Tibial nerve (tissue), 4 donors: ENCODE measurements at regions not wholly inside any gene's neighbourhood (a gene's known extent, or its start where the extent isn't known, plus 50 kb on each side); places are given as distances from the start of the nearest gene placed in this dataset.

ENCODE experiments used
- DNase-seq, 2 donors: peaks; one replicate each; pipeline ENCODE4 v3.0.0-alpha.2; 2019; ENCODE audit warnings: low spot score in 2 of 2
- H3K27ac ChIP-seq, 4 donors: fragments of 200-600 bp; sonication (generic) in 3 of 4; one replicate each; pipeline ENCODE4 v1.5.1; 2017 to 2019; ENCODE audit warnings: mild to moderate bottlenecking in 1 of 4
- H3K27me3 ChIP-seq, 2 donors: fragments of 200-600 bp; sonication (generic) in 1 of 2; one replicate each; pipeline versions ENCODE4 v1.5.1 to v1.6.0; 2017 to 2019
- H3K36me3 ChIP-seq, 3 donors: fragments of 200-600 bp; sonication (generic); one replicate each; pipeline ENCODE4 v1.5.1; 2018 to 2019
- H3K4me1 ChIP-seq, 4 donors: fragments of 200-600 bp; sonication (generic) in 3 of 4; one replicate each; pipeline ENCODE4 v1.5.1; 2017 to 2019
- H3K4me3 ChIP-seq, 4 donors: fragments of 200-600 bp; sonication (generic) in 3 of 4; one replicate each; pipeline ENCODE4 v1.5.1; 2017 to 2019; ENCODE audit warnings: mild to moderate bottlenecking in 1 of 4, moderate library complexity in 1 of 4
- H3K9me3 ChIP-seq, 4 donors: fragments of 200-600 bp; sonication (generic) in 3 of 4; one replicate each; pipeline ENCODE4 v1.5.1; 2017 to 2019
- EP300 ChIP-seq, 2 donors: sonication (generic); formaldehyde crosslinking; IDR thresholded peaks; one replicate each; pipeline ENCODE4 v1.6.1; 2017; ENCODE audit warnings: antibody characterized with exemption in 2 of 2, mild to moderate bottlenecking in 1 of 2
- POLR2A ChIP-seq, 2 donors: fragments of 450-650 bp; IDR thresholded peaks; one replicate each; pipeline ENCODE4 v1.6.1; 2017; ENCODE audit warnings: antibody characterized with exemption in 2 of 2, mild to moderate bottlenecking in 2 of 2, moderate library complexity in 2 of 2
- WGBS, 2 donors: methylation state at CpG; one replicate each; pipeline ENCODE4 v1.1.5; 2018; 5-methylcytosine and 5-hydroxymethylcytosine counted together
- TF ChIP-seq, protein P1 (sequence below), 5 experiments: fragments of 200-600 bp in 3 of 5; fragments of 450-650 bp in 2 of 5; sonication (generic) in 3 of 5; IDR thresholded peaks; one replicate each; pipeline ENCODE4 v1.5.1; 2016 to 2019; ENCODE audit warnings: antibody characterized with exemption in 5 of 5, mild to moderate bottlenecking in 3 of 5, moderate library complexity in 2 of 5

- Histone ChIP-seq H3K9me3 (peaks cover 0 to 8% (median 0%) of the 10 kb centered on the region in 4 donors), H3K4me1 (peaks cover 0 to 11% (median 0%) of the 10 kb centered on the region in 4 donors), H3K27ac (no peak overlapping the region), H3K36me3 (no peaks in the 10 kb centered on the region), H3K4me3 (no peak overlapping the region), H3K27me3 (no peaks in the 10 kb centered on the region)
- DNase-seq = no peak
- TF ChIP-seq, protein P1, sequence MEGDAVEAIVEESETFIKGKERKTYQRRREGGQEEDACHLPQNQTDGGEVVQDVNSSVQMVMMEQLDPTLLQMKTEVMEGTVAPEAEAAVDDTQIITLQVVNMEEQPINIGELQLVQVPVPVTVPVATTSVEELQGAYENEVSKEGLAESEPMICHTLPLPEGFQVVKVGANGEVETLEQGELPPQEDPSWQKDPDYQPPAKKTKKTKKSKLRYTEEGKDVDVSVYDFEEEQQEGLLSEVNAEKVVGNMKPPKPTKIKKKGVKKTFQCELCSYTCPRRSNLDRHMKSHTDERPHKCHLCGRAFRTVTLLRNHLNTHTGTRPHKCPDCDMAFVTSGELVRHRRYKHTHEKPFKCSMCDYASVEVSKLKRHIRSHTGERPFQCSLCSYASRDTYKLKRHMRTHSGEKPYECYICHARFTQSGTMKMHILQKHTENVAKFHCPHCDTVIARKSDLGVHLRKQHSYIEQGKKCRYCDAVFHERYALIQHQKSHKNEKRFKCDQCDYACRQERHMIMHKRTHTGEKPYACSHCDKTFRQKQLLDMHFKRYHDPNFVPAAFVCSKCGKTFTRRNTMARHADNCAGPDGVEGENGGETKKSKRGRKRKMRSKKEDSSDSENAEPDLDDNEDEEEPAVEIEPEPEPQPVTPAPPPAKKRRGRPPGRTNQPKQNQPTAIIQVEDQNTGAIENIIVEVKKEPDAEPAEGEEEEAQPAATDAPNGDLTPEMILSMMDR (IDR thresholded peaks at IDR 0.05) = peak in 1 of 5 experiments; percentile 5
- TF ChIP-seq POLR2A (IDR thresholded peaks at IDR 0.05) (no peak), EP300 (IDR thresholded peaks at IDR 0.05) (no peak)
- WGBS, 2 donors = 24 to 26% methylated on average over 3 of the region's 3 CpGs
Observed at GRCh38 chr3:481680-482079, 285.1 kb downstream of the CHL1 start.

GRCh38 chr3:482479-482878 lies 285.9 kb downstream of the CHL1 start:
- H3K27me3 ChIP-seq = no peaks in the 10 kb centered on the region
- H3K4me3 ChIP-seq = no peak overlapping the region
- no peaks in the 10 kb centered on the region for H3K36me3 ChIP-seq
- peaks cover 0 to 8% (median 0%) of the 10 kb centered on the region in 4 donors for H3K9me3 ChIP-seq
- no peak for DNase-seq
- no peak overlapping the region for H3K27ac ChIP-seq
- 82 to 95% methylated on average over 32 of the region's 32 CpGs for WGBS, 2 donors
- H3K4me1 ChIP-seq = peaks cover 0 to 11% (median 0%) of the 10 kb centered on the region in 4 donors
- no peak for TF ChIP-seq POLR2A (IDR thresholded peaks at IDR 0.05)
- no peak for TF ChIP-seq EP300 (IDR thresholded peaks at IDR 0.05)
- TF ChIP-seq, protein P1 (IDR thresholded peaks at IDR 0.05) = no peak

GRCh38 chr3:484341-484740 lies 287.8 kb downstream of the CHL1 start:
- WGBS, 2 donors = 22 to 27% methylated on average over 2 of the region's 2 CpGs
- TF ChIP-seq, protein P1 (IDR thresholded peaks at IDR 0.05) = no peak
- TF ChIP-seq EP300 (IDR thresholded peaks at IDR 0.05) (no peak), POLR2A (IDR thresholded peaks at IDR 0.05) (no peak)
- Histone ChIP-seq H3K27ac (peak overlapping the region in 2 of 4 donors; percentile 19 to 46), H3K4me3 (peak overlapping the region in 1 of 4 donors; percentile 36), H3K27me3 (no peaks in the 10 kb centered on the region), H3K4me1 (peaks cover 0 to 11% (median 0%) of the 10 kb centered on the region in 4 donors), H3K9me3 (no peaks in the 10 kb centered on the region), H3K36me3 (no peaks in the 10 kb centered on the region)
- DNase-seq = no peak

GRCh38 chr3:487614-488013 lies 291.1 kb downstream of the CHL1 start:
- no peak for TF ChIP-seq POLR2A (IDR thresholded peaks at IDR 0.05)
- TF ChIP-seq, protein P1 (IDR thresholded peaks at IDR 0.05) = no peak
- TF ChIP-seq EP300 (IDR thresholded peaks at IDR 0.05) = no peak

GRCh38 chr3:492586-493316 lies 296.2 kb downstream of the CHL1 start:
- Histone ChIP-seq H3K27ac (no peak overlapping the region), H3K4me1 (no peaks in the 10 kb centered on the region), H3K27me3 (no peaks in the 10 kb centered on the region), H3K4me3 (no peak overlapping the region), H3K36me3 (no peaks in the 10 kb centered on the region), H3K9me3 (no peaks in the 10 kb centered on the region)
- 69 to 70% methylated on average over 3 of the region's 3 CpGs for WGBS, 2 donors
- TF ChIP-seq, protein P1 (IDR thresholded peaks at IDR 0.05) = no peak
- TF ChIP-seq EP300 (IDR thresholded peaks at IDR 0.05) (no peak), POLR2A (IDR thresholded peaks at IDR 0.05) (no peak)
- DNase-seq = no peak

More at GRCh38 chr3:487614-488013, 291.1 kb downstream of the CHL1 start:
- no peak for DNase-seq
- WGBS, 2 donors = 2 to 42% methylated on average over 2 of the region's 2 CpGs
- Histone ChIP-seq H3K4me1 (peaks cover 0 to 11% (median 0%) of the 10 kb centered on the region in 4 donors), H3K36me3 (no peaks in the 10 kb centered on the region), H3K27me3 (no peaks in the 10 kb centered on the region), H3K27ac (no peak overlapping the region), H3K4me3 (no peak overlapping the region), H3K9me3 (no peaks in the 10 kb centered on the region)
